ENCODE measurements at regions not wholly inside any gene's neighbourhood (a gene's known extent, or its start where the extent isn't known, plus 50 kb on each side); places are given as distances from the start of the nearest gene placed in this dataset.
"Not testable (repeated sequence)": the region's sequence is repeated elsewhere in the genome, so short reads cannot be mapped to it uniquely, and the experiment has no call there.

GRCh38 chr5:123997462-123998215 is 485.7 kb downstream of the CSNK1G3 start:
- no peak for TF ChIP-seq EZH2 (IDR thresholded peaks at IDR 0.05)
- TF ChIP-seq POLR2AphosphoS5 (IDR thresholded peaks at IDR 0.05; ENCODE audit: borderline replicate concordance, low read depth, low read length): no peak
- TF ChIP-seq FOXP2 (optimal IDR thresholded peaks at IDR 0.05; ENCODE audit: control extremely low read depth, extremely low read length, insufficient read depth): no peak
- H3K9ac ChIP-seq (ENCODE audit: insufficient read length): no peak overlapping the region
- H3K9me3 ChIP-seq (ENCODE audit: low read depth, low read length): no peaks in the 10 kb centered on the region
- no peaks in the 10 kb centered on the region for H3K36me3 ChIP-seq (ENCODE audit: insufficient read depth, low read length)
- no peak overlapping the region for H3K4me3 ChIP-seq
- DNase-seq (ENCODE audit: low read depth, low spot score): no peak
- H3K27ac ChIP-seq: no peak overlapping the region

- no peak overlapping the region for H3K27ac ChIP-seq
- H3K9ac ChIP-seq (ENCODE audit: insufficient read length): no peak overlapping the region
- H3K4me3 ChIP-seq: no peak overlapping the region
- H3K9me3 ChIP-seq (ENCODE audit: low read depth, low read length): no peaks in the 10 kb centered on the region
- TF ChIP-seq FOXP2 (optimal IDR thresholded peaks at IDR 0.05; ENCODE audit: control extremely low read depth, extremely low read length, insufficient read depth) (no peak), POLR2AphosphoS5 (IDR thresholded peaks at IDR 0.05; ENCODE audit: borderline replicate concordance, low read depth, low read length) (no peak), EZH2 (IDR thresholded peaks at IDR 0.05) (no peak)
- no peak for DNase-seq (ENCODE audit: low read depth, low spot score)
- H3K36me3 ChIP-seq (ENCODE audit: insufficient read depth, low read length): no peaks in the 10 kb centered on the region
Observed at GRCh38 chr5:123997064-123997461, 485.1 kb downstream of the CSNK1G3 start.

GRCh38 chr5:123992641-123993040 is 480.7 kb downstream of the CSNK1G3 start:
- DNase-seq (ENCODE audit: low read depth, low spot score): no peak
- no peak overlapping the region for H3K4me3 ChIP-seq
- TF ChIP-seq EZH2 (IDR thresholded peaks at IDR 0.05) (no peak), FOXP2 (optimal IDR thresholded peaks at IDR 0.05; ENCODE audit: control extremely low read depth, extremely low read length, insufficient read depth) (no peak), POLR2AphosphoS5 (IDR thresholded peaks at IDR 0.05; ENCODE audit: borderline replicate concordance, low read depth, low read length) (no peak)

GRCh38 chr5:123987956-123988355 is 476.0 kb downstream of the CSNK1G3 start:
- Histone ChIP-seq H3K4me3 (no peak overlapping the region), H3K9ac (ENCODE audit: insufficient read length) (no peak overlapping the region), H3K9me3 (ENCODE audit: low read depth, low read length) (no peaks in the 10 kb centered on the region), H3K27ac (no peak overlapping the region), H3K36me3 (ENCODE audit: insufficient read depth, low read length) (no peaks in the 10 kb centered on the region)
- DNase-seq (ENCODE audit: low read depth, low spot score): no peak
- TF ChIP-seq POLR2AphosphoS5 (IDR thresholded peaks at IDR 0.05; ENCODE audit: borderline replicate concordance, low read depth, low read length): no peak
- TF ChIP-seq FOXP2 (optimal IDR thresholded peaks at IDR 0.05; ENCODE audit: control extremely low read depth, extremely low read length, insufficient read depth): no peak
- TF ChIP-seq EZH2 (IDR thresholded peaks at IDR 0.05): no peak

More at GRCh38 chr5:123992641-123993040, 480.7 kb downstream of the CSNK1G3 start:
- no peaks in the 10 kb centered on the region for H3K9me3 ChIP-seq (ENCODE audit: low read depth, low read length)
- H3K9ac ChIP-seq (ENCODE audit: insufficient read length): no peak overlapping the region
- H3K27ac ChIP-seq: no peak overlapping the region
- no peaks in the 10 kb centered on the region for H3K36me3 ChIP-seq (ENCODE audit: insufficient read depth, low read length)

GRCh38 chr5:123976379-123977033 is 464.5 kb downstream of the CSNK1G3 start:
- Histone ChIP-seq H3K9ac (ENCODE audit: insufficient read length) (no peak overlapping the region), H3K27ac (no peak overlapping the region), H3K36me3 (ENCODE audit: insufficient read depth, low read length) (no peaks in the 10 kb centered on the region), H3K9me3 (ENCODE audit: low read depth, low read length) (no peaks in the 10 kb centered on the region), H3K4me3 (no peak overlapping the region)
- TF ChIP-seq POLR2AphosphoS5 (IDR thresholded peaks at IDR 0.05; ENCODE audit: borderline replicate concordance, low read depth, low read length) (no peak), EZH2 (IDR thresholded peaks at IDR 0.05) (no peak), FOXP2 (optimal IDR thresholded peaks at IDR 0.05; ENCODE audit: control extremely low read depth, extremely low read length, insufficient read depth) (no peak)
- DNase-seq (ENCODE audit: low read depth, low spot score): no peak

- not testable (repeated sequence) for H3K27ac ChIP-seq; H3K9me3 ChIP-seq (ENCODE audit: low read depth, low read length); H3K9ac ChIP-seq (ENCODE audit: insufficient read length); H3K4me3 ChIP-seq; DNase-seq (ENCODE audit: low read depth, low spot score); H3K36me3 ChIP-seq (ENCODE audit: insufficient read depth, low read length)
Observed at GRCh38 chr5:123975521-123975920, 463.5 kb downstream of the CSNK1G3 start.

GRCh38 chr5:123966781-123967180 is 454.8 kb downstream of the CSNK1G3 start:
- no peak overlapping the region for H3K4me3 ChIP-seq
- no peak overlapping the region for H3K27ac ChIP-seq
- H3K9me3 ChIP-seq (ENCODE audit: low read depth, low read length): no peaks in the 10 kb centered on the region
- DNase-seq (ENCODE audit: low read depth, low spot score): no peak
- no peaks in the 10 kb centered on the region for H3K36me3 ChIP-seq (ENCODE audit: insufficient read depth, low read length)
- H3K9ac ChIP-seq (ENCODE audit: insufficient read length): no peak overlapping the region
- TF ChIP-seq FOXP2 (optimal IDR thresholded peaks at IDR 0.05; ENCODE audit: control extremely low read depth, extremely low read length, insufficient read depth) (no peak), EZH2 (IDR thresholded peaks at IDR 0.05) (no peak), POLR2AphosphoS5 (IDR thresholded peaks at IDR 0.05; ENCODE audit: borderline replicate concordance, low read depth, low read length) (no peak)

- TF ChIP-seq EZH2 (IDR thresholded peaks at IDR 0.05): no peak
- no peak for TF ChIP-seq FOXP2 (optimal IDR thresholded peaks at IDR 0.05; ENCODE audit: control extremely low read depth, extremely low read length, insufficient read depth)
- no peak for TF ChIP-seq POLR2AphosphoS5 (IDR thresholded peaks at IDR 0.05; ENCODE audit: borderline replicate concordance, low read depth, low read length)
- no peak overlapping the region for H3K4me3 ChIP-seq
- DNase-seq (ENCODE audit: low read depth, low spot score): no peak
Observed at GRCh38 chr5:123965626-123966025, 453.6 kb downstream of the CSNK1G3 start.

More at GRCh38 chr5:123965626-123966025, 453.6 kb downstream of the CSNK1G3 start:
- Histone ChIP-seq H3K9ac (ENCODE audit: insufficient read length) (no peak overlapping the region), H3K27ac (no peak overlapping the region), H3K9me3 (ENCODE audit: low read depth, low read length) (no peaks in the 10 kb centered on the region), H3K36me3 (ENCODE audit: insufficient read depth, low read length) (no peaks in the 10 kb centered on the region)
